ENCODE measurements at regions not wholly inside any gene's neighbourhood (a gene's known extent, or its start where the extent isn't known, plus 50 kb on each side); places are given as distances from the start of the nearest gene placed in this dataset.

- H3K9me3 ChIP-seq (ENCODE audit: control insufficient read depth, insufficient read depth, low read depth, low read length): peaks cover 5% of the 10 kb centered on the region; the same call in 1 of the 2 replicates
- in situ Hi-C loops (cut with HindIII; ENCODE audit: low pct_unique_long_range_greater_than_20kb, low sequenced_read_pairs) (no loop called here), intact Hi-C loops (cut with micrococcal nuclease; ENCODE audit: unreplicated experiment) (no loop called here)
- ChIA-PET CTCF (no interaction called here), POLR2A (no interaction called here)
- no TSS peak for BruUV-seq (replicated peaks)
- no peak for TF ChIP-seq TCF7L2 (IDR thresholded peaks at IDR 0.05; ENCODE audit: low read depth, low read length)
- no peak for TF ChIP-seq SIN3A (IDR thresholded peaks at IDR 0.05; ENCODE audit: borderline replicate concordance, insufficient read depth, low read depth, low read length)
- no peak for TF ChIP-seq REST (IDR thresholded peaks at IDR 0.05; ENCODE audit: insufficient read depth in 1 of 2, low read depth in 2 of 2, low read length in 1 of 2)
- no peak for TF ChIP-seq POLR2AphosphoS5 (IDR thresholded peaks at IDR 0.05; ENCODE audit: low read depth, low read length)
- TF ChIP-seq CTCF (IDR thresholded peaks at IDR 0.05): no peak
- H3K27ac ChIP-seq (ENCODE audit: low read length): no peak overlapping the region
- no peaks in the 10 kb centered on the region for H3K36me3 ChIP-seq (ENCODE audit: control insufficient read depth, insufficient read depth, low read length)
- H3K27me3 ChIP-seq (ENCODE audit: control insufficient read depth, insufficient read depth, low read length): no peaks in the 10 kb centered on the region
- no peaks in the 10 kb centered on the region for H3K4me1 ChIP-seq (ENCODE audit: control insufficient read depth, insufficient read depth, low read length)
- no peak overlapping the region for H3K4me3 ChIP-seq (ENCODE audit: low read depth in 2 of 2, low read length in 2 of 2)
- no peak for DNase-seq (ENCODE audit: low read depth, low spot score)
- no peak for ATAC-seq
These were observed 255.8 kb downstream of the ANAPC1 start for GRCh38 chr2:111628221-111628620.

GRCh38 chr2:111629983-111630382 lies 254.0 kb downstream of the ANAPC1 start:
- ChIA-PET CTCF (no interaction called here), POLR2A (no interaction called here)
- Histone ChIP-seq H3K27me3 (ENCODE audit: control insufficient read depth, insufficient read depth, low read length) (no peaks in the 10 kb centered on the region), H3K27ac (ENCODE audit: low read length) (no peak overlapping the region), H3K36me3 (ENCODE audit: control insufficient read depth, insufficient read depth, low read length) (no peaks in the 10 kb centered on the region), H3K4me1 (ENCODE audit: control insufficient read depth, insufficient read depth, low read length) (no peaks in the 10 kb centered on the region), H3K4me3 (ENCODE audit: low read depth in 2 of 2, low read length in 2 of 2) (no peak overlapping the region), H3K9me3 (ENCODE audit: control insufficient read depth, insufficient read depth, low read depth, low read length) (peaks cover 5% of the 10 kb centered on the region; the same call in 1 of the 2 replicates)
- ATAC-seq (no peak), DNase-seq (ENCODE audit: low read depth, low spot score) (no peak)
- BruUV-seq (replicated peaks): no TSS peak
- in situ Hi-C loops (cut with HindIII; ENCODE audit: low pct_unique_long_range_greater_than_20kb, low sequenced_read_pairs): no loop called here
- TF ChIP-seq POLR2AphosphoS5 (IDR thresholded peaks at IDR 0.05; ENCODE audit: low read depth, low read length) (no peak), SIN3A (IDR thresholded peaks at IDR 0.05; ENCODE audit: borderline replicate concordance, insufficient read depth, low read depth, low read length) (no peak), TCF7L2 (IDR thresholded peaks at IDR 0.05; ENCODE audit: low read depth, low read length) (no peak), REST (IDR thresholded peaks at IDR 0.05; ENCODE audit: insufficient read depth in 1 of 2, low read depth in 2 of 2, low read length in 1 of 2) (no peak), CTCF (IDR thresholded peaks at IDR 0.05) (no peak)
- intact Hi-C loops (cut with micrococcal nuclease; ENCODE audit: unreplicated experiment): no loop called here
